ENCODE measurements at regions not wholly inside any gene's neighbourhood (a gene's known extent, or its start where the extent isn't known, plus 50 kb on each side); places are given as distances from the start of the nearest gene placed in this dataset.

DNA sequence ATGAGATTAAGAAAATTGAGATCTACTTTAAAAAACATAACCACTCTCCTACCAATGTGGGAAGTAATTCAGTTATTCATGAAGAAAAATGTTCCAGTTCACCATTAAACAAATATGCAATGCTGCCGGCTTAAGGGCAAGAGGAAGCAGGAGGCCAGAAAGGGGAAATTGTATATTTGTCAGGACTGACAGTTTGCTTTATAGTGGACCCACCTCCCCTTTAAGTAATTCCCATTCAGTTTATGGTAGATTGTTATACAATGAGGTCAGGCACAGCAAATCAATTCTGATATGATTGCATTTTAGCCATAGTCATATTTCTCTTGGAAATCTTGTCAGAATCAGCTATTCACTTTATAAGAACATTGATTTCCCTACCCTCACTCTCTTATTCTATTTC, 547.8 kb downstream of the FRK start:
- no peak for FAIRE-seq
- H3K9me1 ChIP-seq (replicated peaks; ENCODE audit: control insufficient read depth, extremely low read depth, insufficient read depth, low read length): peaks cover 2% of the 10 kb centered on the region

GRCh38 chr6:115511771-115512170, 548.9 kb downstream of the FRK start:
- dilution Hi-C loops (cut with MboI; ENCODE audit: extremely low pct_ligation_motif_present, low sequenced_read_pairs): no loop called here
- Histone ChIP-seq H3K9me3 (replicated peaks; ENCODE audit: control insufficient read depth, insufficient read depth, low read length) (peaks cover 6% of the 10 kb centered on the region), H2AFZ (ENCODE audit: low read depth, low read length) (no peak overlapping the region), H3K9me1 (replicated peaks; ENCODE audit: control insufficient read depth, extremely low read depth, insufficient read depth, low read length) (peaks cover 2% of the 10 kb centered on the region), H3K4me3 (replicated peaks in 1 of 3; ENCODE audit: insufficient read depth in 1 of 3, low read depth in 1 of 3, low read length in 3 of 3) (no peak overlapping the region), H3K27me3 (ENCODE audit: control insufficient read depth in 2 of 2, insufficient read depth in 2 of 2, low read length in 2 of 2) (no peaks in the 10 kb centered on the region), H3K27ac (ENCODE audit: insufficient read depth, low read depth, low read length) (no peak overlapping the region), H3K79me2 (ENCODE audit: control insufficient read depth, insufficient read depth, low read length) (no peaks in the 10 kb centered on the region), H4K20me1 (replicated peaks; ENCODE audit: control insufficient read depth, extremely low read depth, insufficient read depth, low read length) (no peaks in the 10 kb centered on the region), H3K4me2 (ENCODE audit: insufficient read depth, low read length) (no peak overlapping the region), H3K9ac (replicated peaks; ENCODE audit: extremely low read depth, insufficient read depth, low read length) (no peak overlapping the region), H3K4me1 (ENCODE audit: control insufficient read depth, extremely low read depth, insufficient read depth, low read length) (no peaks in the 10 kb centered on the region), H3K36me3 (ENCODE audit: control insufficient read depth in 2 of 2, extremely low read depth in 1 of 2, insufficient read depth in 2 of 2, low read length in 2 of 2) (no peaks in the 10 kb centered on the region)
- FAIRE-seq (no peak), DNase-seq (ENCODE audit: low read depth, low spot score) (no peak)
- no peak for TF ChIP-seq POLR2AphosphoS5 (IDR thresholded peaks at IDR 0.05; ENCODE audit: insufficient read depth, low read depth, low read length)
- no peak for TF ChIP-seq MAX (IDR thresholded peaks at IDR 0.05; ENCODE audit: insufficient read depth, insufficient read length)
- TF ChIP-seq POLR2A (IDR thresholded peaks at IDR 0.05; ENCODE audit: low read depth, low read length): no peak
- no peak for TF ChIP-seq EZH2 (IDR thresholded peaks at IDR 0.05; ENCODE audit: borderline replicate concordance, low read depth, low read length, severe bottlenecking)
- no peak for TF ChIP-seq GATA2 (IDR thresholded peaks at IDR 0.05; ENCODE audit: insufficient read depth, insufficient read length, low read depth, low read length)
- no peak for TF ChIP-seq JUN (IDR thresholded peaks at IDR 0.05; ENCODE audit: borderline replicate concordance, insufficient read depth, insufficient read length, low read depth)
- TF ChIP-seq MYC (IDR thresholded peaks at IDR 0.05; ENCODE audit: low read depth, low read length): no peak
- no peak for TF ChIP-seq FOS (IDR thresholded peaks at IDR 0.05; ENCODE audit: borderline replicate concordance, insufficient read depth, low read length)
- TF ChIP-seq, protein P1, sequence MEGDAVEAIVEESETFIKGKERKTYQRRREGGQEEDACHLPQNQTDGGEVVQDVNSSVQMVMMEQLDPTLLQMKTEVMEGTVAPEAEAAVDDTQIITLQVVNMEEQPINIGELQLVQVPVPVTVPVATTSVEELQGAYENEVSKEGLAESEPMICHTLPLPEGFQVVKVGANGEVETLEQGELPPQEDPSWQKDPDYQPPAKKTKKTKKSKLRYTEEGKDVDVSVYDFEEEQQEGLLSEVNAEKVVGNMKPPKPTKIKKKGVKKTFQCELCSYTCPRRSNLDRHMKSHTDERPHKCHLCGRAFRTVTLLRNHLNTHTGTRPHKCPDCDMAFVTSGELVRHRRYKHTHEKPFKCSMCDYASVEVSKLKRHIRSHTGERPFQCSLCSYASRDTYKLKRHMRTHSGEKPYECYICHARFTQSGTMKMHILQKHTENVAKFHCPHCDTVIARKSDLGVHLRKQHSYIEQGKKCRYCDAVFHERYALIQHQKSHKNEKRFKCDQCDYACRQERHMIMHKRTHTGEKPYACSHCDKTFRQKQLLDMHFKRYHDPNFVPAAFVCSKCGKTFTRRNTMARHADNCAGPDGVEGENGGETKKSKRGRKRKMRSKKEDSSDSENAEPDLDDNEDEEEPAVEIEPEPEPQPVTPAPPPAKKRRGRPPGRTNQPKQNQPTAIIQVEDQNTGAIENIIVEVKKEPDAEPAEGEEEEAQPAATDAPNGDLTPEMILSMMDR (IDR thresholded peaks at IDR 0.05; ENCODE audit: extremely low read depth in 1 of 2, insufficient read depth in 1 of 2, low read depth in 1 of 2, low read length in 2 of 2): no peak
- CTCF ChIA-PET: no interaction called here
- intact Hi-C loops (cut with micrococcal nuclease): no loop called here
- no TSS peak for BruUV-seq (replicated peaks)
- POLR2A ChIA-PET: no interaction called here

More for the DNA sequence above, 547.8 kb downstream of the FRK start:
- CTCF ChIA-PET: no interaction called here
- H2AFZ ChIP-seq (ENCODE audit: low read depth, low read length): no peak overlapping the region
- H3K9me3 ChIP-seq (replicated peaks; ENCODE audit: control insufficient read depth, insufficient read depth, low read length): peaks cover 6% of the 10 kb centered on the region
- intact Hi-C loops (cut with micrococcal nuclease): no loop called here
- POLR2A ChIA-PET: no interaction called here
- no peak for DNase-seq (ENCODE audit: low read depth, low spot score)
- BruUV-seq (replicated peaks): no TSS peak
- TF ChIP-seq GATA2 (IDR thresholded peaks at IDR 0.05; ENCODE audit: insufficient read depth, insufficient read length, low read depth, low read length) (no peak), EZH2 (IDR thresholded peaks at IDR 0.05; ENCODE audit: borderline replicate concordance, low read depth, low read length, severe bottlenecking) (no peak), POLR2A (IDR thresholded peaks at IDR 0.05; ENCODE audit: low read depth, low read length) (no peak), MYC (IDR thresholded peaks at IDR 0.05; ENCODE audit: low read depth, low read length) (no peak), MAX (IDR thresholded peaks at IDR 0.05; ENCODE audit: insufficient read depth, insufficient read length) (no peak), POLR2AphosphoS5 (IDR thresholded peaks at IDR 0.05; ENCODE audit: insufficient read depth, low read depth, low read length) (no peak), JUN (IDR thresholded peaks at IDR 0.05; ENCODE audit: borderline replicate concordance, insufficient read depth, insufficient read length, low read depth) (no peak)
- H4K20me1 ChIP-seq (replicated peaks; ENCODE audit: control insufficient read depth, extremely low read depth, insufficient read depth, low read length): no peaks in the 10 kb centered on the region
- no peaks in the 10 kb centered on the region for H3K79me2 ChIP-seq (ENCODE audit: control insufficient read depth, insufficient read depth, low read length)
- H3K27ac ChIP-seq (ENCODE audit: insufficient read depth, low read depth, low read length): no peak overlapping the region
- dilution Hi-C loops (cut with MboI; ENCODE audit: extremely low pct_ligation_motif_present, low sequenced_read_pairs): no loop called here
- no peak overlapping the region for H3K4me3 ChIP-seq (replicated peaks in 1 of 3; ENCODE audit: insufficient read depth in 1 of 3, low read depth in 1 of 3, low read length in 3 of 3)
- H3K4me2 ChIP-seq (ENCODE audit: insufficient read depth, low read length): no peak overlapping the region
- no peaks in the 10 kb centered on the region for H3K4me1 ChIP-seq (ENCODE audit: control insufficient read depth, extremely low read depth, insufficient read depth, low read length)
- H3K36me3 ChIP-seq (ENCODE audit: control insufficient read depth in 2 of 2, extremely low read depth in 1 of 2, insufficient read depth in 2 of 2, low read length in 2 of 2): no peaks in the 10 kb centered on the region
- no peaks in the 10 kb centered on the region for H3K27me3 ChIP-seq (ENCODE audit: control insufficient read depth in 2 of 2, insufficient read depth in 2 of 2, low read length in 2 of 2)
- no peak overlapping the region for H3K9ac ChIP-seq (replicated peaks; ENCODE audit: extremely low read depth, insufficient read depth, low read length)
